Lower lobe of right lung (tissue), 2 donors: ENCODE measurements at regions not wholly inside any gene's neighbourhood (a gene's known extent, or its start where the extent isn't known, plus 50 kb on each side); places are given as distances from the start of the nearest gene placed in this dataset.

Source experiments
- ATAC-seq, 2 donors: fragments of 200-7000 bp; cut with Tn5 transposase; one replicate each; pipeline ENCODE4 v1.9.1; 2020 to 2022; ENCODE audit warnings: mild to moderate bottlenecking in 2 of 2, moderate library complexity in 2 of 2
- DNase-seq: peaks from one replicate; pipeline ENCODE4 v3.0.0-alpha.2; 2020
- H3K27ac ChIP-seq: fragments of 200-600 bp; one replicate; pipeline ENCODE4 v1.8.0; 2022
- H3K27me3 ChIP-seq: fragments of 200-600 bp; one replicate; pipeline ENCODE4 v1.8.0; 2022; ENCODE audit warnings: low read depth
- H3K36me3 ChIP-seq: fragments of 200-600 bp; one replicate; pipeline ENCODE4 v1.8.0; 2022; ENCODE audit warnings: mild to moderate bottlenecking
- H3K4me1 ChIP-seq: fragments of 200-600 bp; one replicate; pipeline ENCODE4 v1.8.0; 2022
- H3K4me3 ChIP-seq: fragments of 200-600 bp; one replicate; pipeline ENCODE4 v1.8.0; 2022; ENCODE audit warnings: mild to moderate bottlenecking
- H3K9me3 ChIP-seq: fragments of 200-600 bp; one replicate; pipeline ENCODE4 v1.8.0; 2022
- intact Hi-C: fragments of 100-400 bp; cut with DNase I; formaldehyde crosslinking; loops from one replicate; pipeline ENCODE4 v1.11.0; 2022
- TF ChIP-seq, protein P1 (sequence below): fragments of 200-600 bp; IDR thresholded peaks from one replicate; pipeline ENCODE4 v1.8.0; 2022; ENCODE audit warnings: antibody characterized with exemption, mild to moderate bottlenecking
- donor health status: DM: no; HTN: yes; CAD: no; lungs with severe emphysema.

DNA sequence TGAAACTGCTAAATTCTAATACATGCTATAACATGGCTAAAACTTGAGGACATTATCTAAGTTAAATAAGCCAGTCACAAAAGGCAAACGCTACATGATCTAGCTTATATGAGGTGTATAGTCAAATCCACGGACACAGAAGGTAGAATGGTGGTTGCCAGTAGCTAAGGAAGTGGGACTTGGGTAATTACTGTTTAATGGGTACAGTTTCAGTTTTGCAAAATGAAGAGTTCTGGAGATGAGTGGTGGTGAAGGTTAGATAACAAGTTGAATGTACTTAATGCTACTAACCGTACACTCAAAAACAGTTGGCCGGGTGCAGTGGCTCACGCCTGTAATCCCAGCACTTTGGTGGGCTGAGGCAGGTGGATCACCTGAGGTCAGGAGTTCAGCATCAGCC lies 644.5 kb upstream of the DIPK2B start:
- Histone ChIP-seq H3K9me3 (no peaks in the 10 kb centered on the region), H3K27ac (no peak overlapping the region), H3K36me3 (no peaks in the 10 kb centered on the region), H3K27me3 (no peaks in the 10 kb centered on the region), H3K4me1 (no peaks in the 10 kb centered on the region), H3K4me3 (no peak overlapping the region)
- intact Hi-C loops, result no loop called here
- no peak for ATAC-seq
- TF ChIP-seq, protein P1, sequence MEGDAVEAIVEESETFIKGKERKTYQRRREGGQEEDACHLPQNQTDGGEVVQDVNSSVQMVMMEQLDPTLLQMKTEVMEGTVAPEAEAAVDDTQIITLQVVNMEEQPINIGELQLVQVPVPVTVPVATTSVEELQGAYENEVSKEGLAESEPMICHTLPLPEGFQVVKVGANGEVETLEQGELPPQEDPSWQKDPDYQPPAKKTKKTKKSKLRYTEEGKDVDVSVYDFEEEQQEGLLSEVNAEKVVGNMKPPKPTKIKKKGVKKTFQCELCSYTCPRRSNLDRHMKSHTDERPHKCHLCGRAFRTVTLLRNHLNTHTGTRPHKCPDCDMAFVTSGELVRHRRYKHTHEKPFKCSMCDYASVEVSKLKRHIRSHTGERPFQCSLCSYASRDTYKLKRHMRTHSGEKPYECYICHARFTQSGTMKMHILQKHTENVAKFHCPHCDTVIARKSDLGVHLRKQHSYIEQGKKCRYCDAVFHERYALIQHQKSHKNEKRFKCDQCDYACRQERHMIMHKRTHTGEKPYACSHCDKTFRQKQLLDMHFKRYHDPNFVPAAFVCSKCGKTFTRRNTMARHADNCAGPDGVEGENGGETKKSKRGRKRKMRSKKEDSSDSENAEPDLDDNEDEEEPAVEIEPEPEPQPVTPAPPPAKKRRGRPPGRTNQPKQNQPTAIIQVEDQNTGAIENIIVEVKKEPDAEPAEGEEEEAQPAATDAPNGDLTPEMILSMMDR, result no peak
- no peak for DNase-seq

DNA sequence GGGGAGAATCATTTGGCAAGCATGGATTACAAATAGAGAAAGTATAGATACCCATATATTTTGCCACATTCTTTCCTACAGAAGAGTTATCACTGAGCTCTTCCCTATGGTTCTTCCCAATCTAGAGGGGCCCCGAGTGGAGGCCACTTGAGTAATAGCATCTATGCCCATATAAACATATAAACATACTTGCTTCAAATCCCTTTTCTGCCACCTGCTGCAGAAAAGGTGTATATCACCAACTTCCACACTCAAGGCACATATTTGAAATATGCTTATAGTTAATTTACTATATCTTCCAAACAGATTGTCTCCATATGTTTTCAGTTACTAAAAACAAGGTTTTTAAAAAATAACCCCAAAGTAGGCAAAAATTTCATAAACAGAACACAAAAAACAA lies 642.8 kb upstream of the DIPK2B start:
- H3K4me3 ChIP-seq, result no peak overlapping the region
- ATAC-seq, result no peak
- no peaks in the 10 kb centered on the region for H3K36me3 ChIP-seq
- H3K27me3 ChIP-seq, result no peaks in the 10 kb centered on the region
- DNase-seq, result no peak
- TF ChIP-seq, protein P1, result no peak
- no peaks in the 10 kb centered on the region for H3K9me3 ChIP-seq
- no peaks in the 10 kb centered on the region for H3K4me1 ChIP-seq
- intact Hi-C loops, result no loop called here
- no peak overlapping the region for H3K27ac ChIP-seq

DNA sequence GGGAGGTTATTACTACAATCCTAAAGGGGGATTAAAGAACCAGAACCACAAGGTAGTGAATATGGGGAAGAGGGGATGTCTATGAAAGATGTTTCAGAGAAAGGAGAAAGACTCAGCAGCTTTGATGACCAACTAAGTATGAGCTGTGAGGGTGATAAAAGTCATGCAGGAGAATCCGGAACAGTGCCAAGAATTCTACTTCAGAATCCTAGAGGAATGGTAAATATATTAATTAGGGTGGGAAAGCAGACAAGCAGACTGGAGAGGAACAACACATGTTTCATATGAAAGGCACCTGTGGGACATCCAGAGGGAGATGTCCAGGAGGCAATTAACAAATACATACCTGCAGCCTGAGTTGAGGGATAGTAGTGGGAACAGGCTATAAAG lies 642.2 kb upstream of the DIPK2B start:
- Histone ChIP-seq H3K27ac (no peak overlapping the region), H3K36me3 (no peaks in the 10 kb centered on the region), H3K27me3 (no peaks in the 10 kb centered on the region), H3K4me3 (no peak overlapping the region), H3K4me1 (no peaks in the 10 kb centered on the region), H3K9me3 (no peaks in the 10 kb centered on the region)
- intact Hi-C loops, result no loop called here
- DNase-seq (no peak), ATAC-seq (no peak)
- TF ChIP-seq, protein P1, result no peak

DNA sequence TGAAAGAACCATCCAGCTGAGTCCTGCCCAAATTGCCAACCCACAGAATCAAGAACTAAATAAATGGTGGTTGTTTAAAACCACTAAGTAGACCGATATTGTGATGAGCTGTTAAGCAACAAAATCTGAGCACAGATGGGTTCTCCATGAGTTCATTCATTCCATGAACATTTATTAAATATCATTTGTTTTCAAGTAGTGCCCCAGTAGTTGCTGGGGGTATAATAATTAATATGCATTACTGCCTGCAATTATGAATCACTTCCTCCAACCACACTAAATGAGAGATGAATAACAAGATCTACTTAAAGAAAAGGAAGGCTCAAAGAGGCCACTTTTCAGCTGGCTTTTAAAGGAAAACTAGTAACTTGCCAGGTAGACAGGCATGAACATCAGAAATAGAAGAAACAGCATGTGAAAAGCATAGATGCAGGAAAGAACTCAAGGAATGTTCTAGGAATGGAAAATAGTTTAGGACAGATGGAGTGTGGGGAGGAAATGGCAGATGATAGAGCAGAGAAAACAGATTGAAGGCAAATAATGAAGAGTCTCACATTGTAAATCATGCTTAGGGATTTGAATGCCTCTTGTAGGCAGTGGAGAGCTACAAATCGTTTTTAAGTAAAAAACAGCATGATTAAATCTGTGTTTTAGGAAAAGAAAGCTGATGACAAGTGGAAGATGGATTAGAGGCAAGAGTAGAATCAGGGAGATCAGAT lies 641.7 kb upstream of the DIPK2B start:
- Histone ChIP-seq H3K4me1 (no peaks in the 10 kb centered on the region), H3K9me3 (no peaks in the 10 kb centered on the region), H3K4me3 (no peak overlapping the region), H3K27ac (no peak overlapping the region), H3K27me3 (no peaks in the 10 kb centered on the region), H3K36me3 (no peaks in the 10 kb centered on the region)
- intact Hi-C loops, result no loop called here
- TF ChIP-seq, protein P1, result no peak
- ATAC-seq (no peak), DNase-seq (no peak)

DNA sequence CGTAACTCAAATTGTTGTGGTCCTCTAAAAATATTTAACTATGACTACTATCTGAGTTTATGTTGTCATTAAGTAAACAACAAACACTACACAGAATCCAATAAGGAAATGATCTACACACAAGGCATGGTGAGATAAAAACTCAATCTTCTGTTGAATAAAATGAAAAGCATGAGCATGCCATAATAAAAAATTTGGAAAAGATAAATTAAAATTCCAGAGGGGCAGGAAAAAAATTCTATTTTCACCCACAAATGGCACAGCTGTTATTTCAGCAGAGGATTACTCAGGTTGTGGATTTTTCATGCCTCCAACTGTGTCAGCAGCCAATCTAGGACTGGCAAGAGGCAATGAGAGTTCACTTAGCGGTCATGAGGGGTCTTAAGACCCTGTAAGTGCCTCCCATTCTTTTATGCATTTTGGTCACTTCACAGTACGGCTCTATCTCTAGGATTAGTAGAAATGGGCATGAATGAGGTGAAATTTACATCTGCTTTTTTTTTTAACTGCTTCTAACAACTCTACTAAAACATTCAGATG lies 639.8 kb upstream of the DIPK2B start:
- ATAC-seq (no peak), DNase-seq (no peak)
- no peaks in the 10 kb centered on the region for H3K4me1 ChIP-seq
- no peaks in the 10 kb centered on the region for H3K36me3 ChIP-seq
- TF ChIP-seq, protein P1, result no peak
- no peak overlapping the region for H3K4me3 ChIP-seq
- no peaks in the 10 kb centered on the region for H3K27me3 ChIP-seq
- H3K9me3 ChIP-seq, result no peaks in the 10 kb centered on the region
- H3K27ac ChIP-seq, result no peak overlapping the region
- intact Hi-C loops, result no loop called here
